H1 (cell line): ENCODE measurements at regions not wholly inside any gene's neighbourhood (a gene's known extent, or its start where the extent isn't known, plus 50 kb on each side); places are given as distances from the start of the nearest gene placed in this dataset.

Experiments used
- CTCF ChIA-PET: fragments of 300-600 bp; sonication (Branson Sonifier 250); formaldehyde crosslinking; loops from one replicate; lab custom pipeline; 2021; ENCODE audit not compliant: partially characterized antibody; lab: Charles Lee
- POLR2A ChIA-PET: fragments of 300-600 bp; sonication (Branson Sonifier 250); formaldehyde crosslinking; loops from one replicate; lab custom pipeline; 2021; ENCODE audit warnings: inconsistent platforms; ENCODE audit not compliant: partially characterized antibody; lab: Charles Lee
- DNase-seq, 2 experiments: peaks; one replicate each; pipeline versions ENCODE4 v3.0.0 to v3.0.0-alpha.2; 2010 to 2022; ENCODE audit warnings: low spot score in 2 of 2, low read depth in 1 of 2, mixed read lengths in 1 of 2
- FAIRE-seq: peaks from 2 replicates; lab custom pipeline; 2011; peaks lifted over from hg19 to GRCh38; lab: Jason Lieb, UNC
- H2AFZ ChIP-seq: 2 replicates; pipeline ENCODE4 v1.8.1; 2012; ENCODE audit warnings: low read length, inconsistent platforms
- H2AK5ac ChIP-seq: 2 replicates; pipeline ENCODE4 v1.6.1; 2013; ENCODE audit warnings: low read depth, low read length
- H2BK120ac ChIP-seq: replicated peaks from 2 replicates; pipeline ENCODE3; 2013; ENCODE audit warnings: low read depth, low read length, inconsistent platforms
- H2BK12ac ChIP-seq: 2 replicates; pipeline ENCODE4 v1.6.1; 2013; ENCODE audit warnings: low read depth, low read length
- H2BK15ac ChIP-seq: 2 replicates; pipeline ENCODE4 v1.6.1; 2013; ENCODE audit warnings: low read length
- H2BK20ac ChIP-seq: 2 replicates; pipeline ENCODE4 v1.6.1; 2013; ENCODE audit warnings: low read length
- H2BK5ac ChIP-seq: 2 replicates; pipeline ENCODE4 v1.6.1; 2013; ENCODE audit warnings: low read depth, low read length
- H3K14ac ChIP-seq: 2 replicates; pipeline ENCODE4 v1.6.1; 2013; ENCODE audit warnings: inconsistent platforms; ENCODE audit not compliant: insufficient read length
- H3K18ac ChIP-seq: 2 replicates; pipeline ENCODE4 v1.6.1; 2013; ENCODE audit warnings: low read length; ENCODE audit errors: extremely low read depth
- H3K23ac ChIP-seq: 2 replicates; pipeline ENCODE4 v1.6.1; 2013; ENCODE audit warnings: inconsistent platforms; ENCODE audit not compliant: insufficient read length
- H3K23me2 ChIP-seq: 2 replicates; pipeline ENCODE4 v1.6.1; 2013; ENCODE audit warnings: low read depth, low read length
- H3K27ac ChIP-seq: 2 replicates; pipeline ENCODE4 v1.6.1; 2011; ENCODE audit warnings: low read depth, low read length, inconsistent platforms
- H3K27me3 ChIP-seq, 4 experiments: replicated peaks in 1 of 4; 1 replicate in 1 of 4; 2 replicates in 3 of 4; pipeline versions ENCODE4 v1.6.1 to v1.8.1; 2011 to 2013; ENCODE audit warnings: low read length in 3 of 4, mild to moderate bottlenecking in 3 of 4, inconsistent platforms in 2 of 4, mixed read lengths in 2 of 4, moderate library complexity in 1 of 4; ENCODE audit not compliant: control insufficient read depth in 3 of 4, insufficient read depth in 3 of 4; ENCODE audit errors: extremely low read depth in 1 of 4
- H3K36me3 ChIP-seq, 4 experiments: 2 replicates each; pipeline versions ENCODE4 v1.6.1 to v1.8.1; 2011 to 2013; ENCODE audit warnings: mild to moderate bottlenecking in 4 of 4, low read length in 3 of 4, moderate library complexity in 2 of 4, control low read depth in 1 of 4, inconsistent platforms in 1 of 4; ENCODE audit not compliant: insufficient read depth in 4 of 4, control insufficient read depth in 2 of 4
- H3K4ac ChIP-seq: replicated peaks from 2 replicates; pipeline ENCODE3; 2013; ENCODE audit warnings: low read length, low read depth, mixed read lengths, inconsistent platforms; ENCODE audit not compliant: insufficient read length
- H3K4me1 ChIP-seq, 4 experiments: replicated peaks in 1 of 4; 1 replicate in 1 of 4; 2 replicates in 3 of 4; pipeline versions ENCODE4 v1.6.1 to v1.8.1; 2011 to 2013; ENCODE audit warnings: low read length in 3 of 4, inconsistent platforms in 2 of 4, mixed read lengths in 1 of 4; ENCODE audit not compliant: insufficient read depth in 4 of 4, control insufficient read depth in 3 of 4
- H3K4me2 ChIP-seq, 2 experiments: 2 replicates each; pipeline versions ENCODE4 v1.6.1 to v1.8.1; 2011 to 2013; ENCODE audit warnings: low read depth in 2 of 2, low read length in 2 of 2, control low read depth in 1 of 2, inconsistent platforms in 1 of 2, mild to moderate bottlenecking in 1 of 2; ENCODE audit not compliant: insufficient read depth in 1 of 2
- H3K4me3 ChIP-seq, 4 experiments: fragments of 200-600, 300-600 bp in 1 of 4; sonication (generic), shearing (Covaris generic), sonication (Bioruptor Twin) in 1 of 4; 2 replicates each; pipeline versions ENCODE4 v1.5.1 to v1.8.1; 2011 to 2016; ENCODE audit warnings: low read length in 4 of 4, low read depth in 3 of 4, control low read depth in 2 of 4, inconsistent platforms in 2 of 4, mild to moderate bottlenecking in 2 of 4, mixed read lengths in 1 of 4, moderate library complexity in 1 of 4; ENCODE audit not compliant: insufficient read depth in 2 of 4; ENCODE audit errors: extremely low read depth in 1 of 4
- H3K56ac ChIP-seq: replicated peaks from 2 replicates; pipeline ENCODE3; 2013; ENCODE audit warnings: low read depth, mild to moderate bottlenecking, mixed read lengths, low read length, inconsistent platforms; ENCODE audit not compliant: insufficient read length
- H3K79me1 ChIP-seq: 2 replicates; pipeline ENCODE4 v1.6.1; 2013; ENCODE audit warnings: low read depth, low read length, control low read depth
- H3K79me2 ChIP-seq, 2 experiments: 2 replicates each; pipeline versions ENCODE4 v1.6.1 to v1.8.1; 2012 to 2013; ENCODE audit warnings: low read length in 2 of 2, mild to moderate bottlenecking in 2 of 2, inconsistent platforms in 1 of 2; ENCODE audit not compliant: insufficient read depth in 2 of 2, control insufficient read depth in 1 of 2
- H3K9ac ChIP-seq, 4 experiments: replicated peaks in 1 of 4; 1 replicate in 1 of 4; 2 replicates in 3 of 4; pipeline versions ENCODE4 v1.6.1 to v1.8.1; 2011 to 2013; ENCODE audit warnings: low read depth in 3 of 4, low read length in 3 of 4, control low read depth in 2 of 4, mild to moderate bottlenecking in 2 of 4, moderate library complexity in 2 of 4, inconsistent platforms in 1 of 4; ENCODE audit errors: extremely low read depth in 1 of 4
- H3K9me3 ChIP-seq, 2 experiments: 2 replicates each; pipeline versions ENCODE4 v1.6.1 to v1.8.1; 2012 to 2013; ENCODE audit warnings: mild to moderate bottlenecking in 2 of 2, moderate library complexity in 2 of 2, control low read depth in 1 of 2, inconsistent platforms in 1 of 2, low read depth in 1 of 2, low read length in 1 of 2, mixed read lengths in 1 of 2; ENCODE audit not compliant: insufficient read depth in 2 of 2
- H4K20me1 ChIP-seq, 2 experiments: replicated peaks in 1 of 2; 2 replicates each; pipeline versions ENCODE3 to v1.8.1; 2011 to 2013; ENCODE audit warnings: inconsistent platforms in 2 of 2, low read length in 2 of 2, mild to moderate bottlenecking in 1 of 2; ENCODE audit not compliant: insufficient read depth in 2 of 2, control insufficient read depth in 1 of 2
- H4K5ac ChIP-seq: 2 replicates; pipeline ENCODE4 v1.6.1; 2013; ENCODE audit warnings: low read length, low read depth, mixed read lengths, inconsistent platforms; ENCODE audit not compliant: insufficient read length
- H4K8ac ChIP-seq: 2 replicates; pipeline ENCODE4 v1.8.0; 2013; ENCODE audit warnings: mild to moderate bottlenecking, moderate library complexity, low read length, inconsistent platforms; ENCODE audit not compliant: insufficient read depth; ENCODE audit errors: extremely low read depth
- H4K91ac ChIP-seq: replicated peaks from 2 replicates; pipeline ENCODE3; 2013; ENCODE audit warnings: low read length, mixed read lengths, inconsistent platforms; ENCODE audit not compliant: insufficient read length
- ATF3 ChIP-seq: IDR thresholded peaks from 2 replicates; pipeline ENCODE4 v1.6.1; 2011; ENCODE audit warnings: low read depth, mild to moderate bottlenecking, low read length; ENCODE audit not compliant: insufficient read depth
- CBX8 ChIP-seq: fragments of 300-800, 300-1000 bp; sonication (generic); IDR thresholded peaks from 2 replicates; pipeline ENCODE4 v1.7.1; 2016; ENCODE audit warnings: low read depth, low read length, borderline replicate concordance
- CREB1 ChIP-seq: IDR thresholded peaks from 2 replicates; pipeline ENCODE4 v1.6.1; 2012; ENCODE audit warnings: inconsistent platforms
- CTBP2 ChIP-seq: IDR thresholded peaks from 2 replicates; pipeline ENCODE4 v1.7.0; 2011; ENCODE audit warnings: borderline replicate concordance, mild to moderate bottlenecking, moderate library complexity, mixed read lengths, low read length; ENCODE audit not compliant: insufficient read depth, insufficient read length
- GABPA ChIP-seq: IDR thresholded peaks from 2 replicates; pipeline ENCODE4 v1.6.1; 2011; ENCODE audit warnings: mild to moderate bottlenecking, low read length, moderate library complexity, borderline replicate concordance; ENCODE audit not compliant: insufficient read depth
- HDAC2 ChIP-seq, 2 experiments: fragments of 300-600 bp in 1 of 2; sonication (generic) in 1 of 2; IDR thresholded peaks; 2 replicates each; pipeline ENCODE4 v1.6.1; 2011 to 2012; ENCODE audit warnings: low read depth in 2 of 2, low read length in 2 of 2, mild to moderate bottlenecking in 2 of 2, moderate library complexity in 2 of 2, borderline replicate concordance in 1 of 2, inconsistent platforms in 1 of 2
- MAFK ChIP-seq: IDR thresholded peaks from 2 replicates; pipeline ENCODE4 v1.6.1; 2012; ENCODE audit warnings: low read depth, mild to moderate bottlenecking, improper control_type of control experiment, low read length
- NRF1 ChIP-seq: IDR thresholded peaks from 2 replicates; pipeline ENCODE4 v1.6.1; 2011; ENCODE audit warnings: mild to moderate bottlenecking, low read depth, low read length, improper control_type of control experiment
- POLR2A ChIP-seq, 2 experiments: IDR thresholded peaks; 1 replicate in 1 of 2; 2 replicates in 1 of 2; pipeline ENCODE4 v1.6.1; 2011; ENCODE audit warnings: low read depth in 2 of 2, low read length in 2 of 2, mild to moderate bottlenecking in 2 of 2; ENCODE audit errors: control extremely low read depth in 1 of 2
- RXRA ChIP-seq: IDR thresholded peaks from 2 replicates; pipeline ENCODE4 v1.6.1; 2011; ENCODE audit warnings: low read depth, mild to moderate bottlenecking, low read length, moderate library complexity; ENCODE audit not compliant: insufficient read depth
- TAF1 ChIP-seq: IDR thresholded peaks from 2 replicates; pipeline ENCODE4 v1.6.1; 2011; ENCODE audit warnings: mild to moderate bottlenecking, low read depth, low read length
- TAF7 ChIP-seq: optimal IDR thresholded peaks from 2 replicates; pipeline ENCODE3; 2011; ENCODE audit warnings: low read depth, mild to moderate bottlenecking, inconsistent platforms, low read length, moderate library complexity, borderline replicate concordance
- TBP ChIP-seq: IDR thresholded peaks from 2 replicates; pipeline ENCODE4 v1.6.1; 2011; ENCODE audit warnings: low read depth, low read length, improper control_type of control experiment
- ZNF274 ChIP-seq: IDR thresholded peaks from 2 replicates; pipeline ENCODE4 v1.7.0; 2012; ENCODE audit warnings: low read length, borderline replicate concordance; ENCODE audit errors: extremely low read depth
- WGBS, 2 experiments: shearing (Covaris generic) in 1 of 2; methylation state at CpG; one replicate each; pipeline versions ENCODE4 v1.1.6 to v1.1.7; 2013 to 2015; ENCODE audit warnings: low lambda C conversion rate in 2 of 2, mixed read lengths in 2 of 2, inconsistent platforms in 1 of 2, low coverage in 1 of 2, missing lambda C conversion rate in 1 of 2; ENCODE audit not compliant: insufficient replicate concordance in 2 of 2, insufficient coverage in 1 of 2, insufficient read length in 1 of 2; ENCODE audit errors: extremely low coverage in 1 of 2, missing lambda C conversion rate in 1 of 2; 5-methylcytosine and 5-hydroxymethylcytosine counted together

GRCh38 chr7:363626-364025 lies 73.7 kb downstream of the FOXL3 start:
- H3K27me3 ChIP-seq, result no peaks in the 10 kb centered on the region
- no peak overlapping the region for H3K56ac ChIP-seq
- ChIA-PET CTCF (no interaction called here), POLR2A (interaction anchor here (1.7 kb wide), 1 partner anchor 9 kb away, joined by 5 read pairs; no protein-coding TSS in a partner anchor)
- no peak overlapping the region for H3K9ac ChIP-seq
- WGBS, 2 experiments, result 80% methylated on average over 18 of the region's 20 CpGs; no CpG with 5 or more reads in 1 of the 2 experiments
- no peak overlapping the region for H3K27ac ChIP-seq
- no peaks in the 10 kb centered on the region for H3K9me3 ChIP-seq
- DNase-seq (no peak), FAIRE-seq (no peak)
- no peak overlapping the region; the same call in 1 of the 2 replicates for H2BK12ac ChIP-seq
- no peaks in the 10 kb centered on the region for H4K20me1 ChIP-seq
- H4K5ac ChIP-seq, result no peak overlapping the region
- no peak overlapping the region for H2BK120ac ChIP-seq
- H2BK20ac ChIP-seq, result no peak overlapping the region
- H3K4me3 ChIP-seq, result no peak overlapping the region
- H3K36me3 ChIP-seq, result no peaks in the 10 kb centered on the region
- no peak overlapping the region for H2AK5ac ChIP-seq
- H3K23ac ChIP-seq, result no peak overlapping the region
- H4K91ac ChIP-seq, result no peak overlapping the region
- TF ChIP-seq ZNF274 (no peak), MAFK (no peak), CBX8 (no peak), NRF1 (no peak), TBP (no peak), RXRA (no peak), HDAC2 (IDR thresholded peaks at IDR 0.05; ENCODE audit: borderline replicate concordance in 1 of 2, low read depth in 2 of 2, low read length in 2 of 2) (no peak), ATF3 (no peak), POLR2A (IDR thresholded peaks at IDR 0.05; ENCODE audit: control extremely low read depth in 1 of 2, low read depth in 2 of 2, low read length in 2 of 2) (no peak), TAF1 (no peak), CREB1 (no peak), TAF7 (no peak), CTBP2 (no peak), GABPA (no peak)
- H3K18ac ChIP-seq, result no peak overlapping the region
- no peaks in the 10 kb centered on the region; the same call in 1 of the 2 replicates for H3K23me2 ChIP-seq
- no peak overlapping the region for H3K4me2 ChIP-seq
- H3K14ac ChIP-seq, result no peak overlapping the region
- H2AFZ ChIP-seq, result no peak overlapping the region
- no peaks in the 10 kb centered on the region; a peak in 1 of 7 replicates for H3K4me1 ChIP-seq
- H3K4ac ChIP-seq, result no peak overlapping the region
- no peak overlapping the region for H4K8ac ChIP-seq
- no peaks in the 10 kb centered on the region for H3K79me2 ChIP-seq
- H2BK5ac ChIP-seq, result no peak overlapping the region
- H3K79me1 ChIP-seq, result no peaks in the 10 kb centered on the region
- no peak overlapping the region for H2BK15ac ChIP-seq
